IPS-20b (cell line): ENCODE measurements at regions not wholly inside any gene's neighbourhood (a gene's known extent, or its start where the extent isn't known, plus 50 kb on each side); places are given as distances from the start of the nearest gene placed in this dataset.

ENCODE experiments used
- H3K27ac ChIP-seq: one replicate; pipeline ENCODE4 v1.5.1; 2013; ENCODE audit warnings: low read length
- H3K27me3 ChIP-seq: 2 replicates; pipeline ENCODE4 v1.6.1; 2013; ENCODE audit warnings: mild to moderate bottlenecking, low read length, inconsistent platforms; ENCODE audit not compliant: insufficient read depth
- H3K36me3 ChIP-seq: 2 replicates; pipeline ENCODE4 v1.6.1; 2013; ENCODE audit warnings: low read depth, mild to moderate bottlenecking, inconsistent platforms, low read length, moderate library complexity; ENCODE audit not compliant: insufficient read depth
- H3K4me1 ChIP-seq: 2 replicates; pipeline ENCODE4 v1.6.1; 2013; ENCODE audit warnings: mild to moderate bottlenecking, control low read depth, inconsistent platforms, low read length, moderate library complexity; ENCODE audit not compliant: insufficient read depth
- H3K4me3 ChIP-seq: 2 replicates; pipeline ENCODE4 v1.5.1; 2013; ENCODE audit warnings: mild to moderate bottlenecking, low read length, inconsistent platforms
- H3K9ac ChIP-seq: 2 replicates; pipeline ENCODE4 v1.6.1; 2013; ENCODE audit warnings: low read depth, mild to moderate bottlenecking, inconsistent platforms, low read length, moderate library complexity
- H3K9me3 ChIP-seq: 2 replicates; pipeline ENCODE4 v1.6.1; 2013; ENCODE audit warnings: mild to moderate bottlenecking, low read depth, low read length, inconsistent platforms; ENCODE audit not compliant: insufficient read depth

- Histone ChIP-seq H3K4me1 (peaks cover 6% of the 10 kb centered on the region; the same call in 1 of the 2 replicates), H3K36me3 (no peaks in the 10 kb centered on the region), H3K27ac (no peak overlapping the region), H3K27me3 (no peaks in the 10 kb centered on the region), H3K4me3 (no peak overlapping the region), H3K9me3 (peaks cover 3% of the 10 kb centered on the region), H3K9ac (no peak overlapping the region)
Measured at GRCh38 chr16:17947637-17948036, 388.9 kb downstream of the NPIPA8 start.

- no peaks in the 10 kb centered on the region for H3K36me3 ChIP-seq
- no peak overlapping the region for H3K9ac ChIP-seq
Measured at GRCh38 chr16:17947165-17947564, 389.4 kb downstream of the NPIPA8 start.

GRCh38 chr16:17945080-17945601 lies 391.4 kb downstream of the NPIPA8 start:
- Histone ChIP-seq H3K36me3 (no peaks in the 10 kb centered on the region), H3K4me3 (no peak overlapping the region), H3K9ac (no peak overlapping the region), H3K27ac (no peak overlapping the region), H3K4me1 (peaks cover 6% of the 10 kb centered on the region; the same call in 1 of the 2 replicates), H3K9me3 (peaks cover 3% of the 10 kb centered on the region), H3K27me3 (no peaks in the 10 kb centered on the region)

More at GRCh38 chr16:17947165-17947564, 389.4 kb downstream of the NPIPA8 start:
- no peak overlapping the region for H3K27ac ChIP-seq
- peaks cover 3% of the 10 kb centered on the region for H3K9me3 ChIP-seq
- no peaks in the 10 kb centered on the region for H3K27me3 ChIP-seq
- H3K4me1 ChIP-seq, result peaks cover 6% of the 10 kb centered on the region; the same call in 1 of the 2 replicates
- H3K4me3 ChIP-seq, result no peak overlapping the region

- H3K27me3 ChIP-seq, result no peaks in the 10 kb centered on the region
- peaks cover 6% of the 10 kb centered on the region; the same call in 1 of the 2 replicates for H3K4me1 ChIP-seq
- H3K9ac ChIP-seq, result no peak overlapping the region
- H3K36me3 ChIP-seq, result no peaks in the 10 kb centered on the region
- H3K4me3 ChIP-seq, result no peak overlapping the region
- no peak overlapping the region for H3K27ac ChIP-seq
- peaks cover 3% of the 10 kb centered on the region for H3K9me3 ChIP-seq
Measured at GRCh38 chr16:17944345-17944744, 392.2 kb downstream of the NPIPA8 start.

- Histone ChIP-seq H3K4me3 (no peak overlapping the region), H3K27me3 (no peaks in the 10 kb centered on the region)
Measured at GRCh38 chr16:17942067-17942466, 394.5 kb downstream of the NPIPA8 start.

GRCh38 chr16:17940584-17941364 lies 395.8 kb downstream of the NPIPA8 start:
- H3K27me3 ChIP-seq, result no peaks in the 10 kb centered on the region
- peaks cover 3% of the 10 kb centered on the region for H3K9me3 ChIP-seq
- no peak overlapping the region for H3K4me3 ChIP-seq
- no peak overlapping the region for H3K27ac ChIP-seq
- no peaks in the 10 kb centered on the region for H3K36me3 ChIP-seq
- H3K4me1 ChIP-seq, result peaks cover 6% of the 10 kb centered on the region; the same call in 1 of the 2 replicates
- no peak overlapping the region for H3K9ac ChIP-seq

More at GRCh38 chr16:17942067-17942466, 394.5 kb downstream of the NPIPA8 start:
- Histone ChIP-seq H3K27ac (no peak overlapping the region), H3K36me3 (no peaks in the 10 kb centered on the region), H3K9me3 (peaks cover 3% of the 10 kb centered on the region), H3K4me1 (peaks cover 6% of the 10 kb centered on the region; the same call in 1 of the 2 replicates), H3K9ac (no peak overlapping the region)

GRCh38 chr16:17939723-17940122 lies 396.8 kb downstream of the NPIPA8 start:
- Histone ChIP-seq H3K36me3 (no peaks in the 10 kb centered on the region), H3K9ac (no peak overlapping the region), H3K27me3 (no peaks in the 10 kb centered on the region), H3K27ac (no peak overlapping the region), H3K4me3 (no peak overlapping the region), H3K4me1 (peaks cover 5% of the 10 kb centered on the region; the same call in 1 of the 2 replicates), H3K9me3 (peaks cover 3% of the 10 kb centered on the region)

- Histone ChIP-seq H3K27me3 (no peaks in the 10 kb centered on the region), H3K9ac (no peak overlapping the region), H3K9me3 (peaks cover 3% of the 10 kb centered on the region), H3K27ac (no peak overlapping the region), H3K4me3 (no peak overlapping the region), H3K4me1 (peaks cover under 1% of the 10 kb centered on the region; the same call in 1 of the 2 replicates), H3K36me3 (no peaks in the 10 kb centered on the region)
Measured at GRCh38 chr16:17939122-17939536, 397.4 kb downstream of the NPIPA8 start.

GRCh38 chr16:17938546-17938945 lies 398.0 kb downstream of the NPIPA8 start:
- Histone ChIP-seq H3K27me3 (no peaks in the 10 kb centered on the region), H3K9ac (no peak overlapping the region), H3K36me3 (no peaks in the 10 kb centered on the region), H3K27ac (no peak overlapping the region), H3K4me1 (no peaks in the 10 kb centered on the region; the same call in 1 of the 2 replicates), H3K4me3 (no peak overlapping the region), H3K9me3 (peaks cover 3% of the 10 kb centered on the region; the same call in 1 of the 2 replicates)

- H3K27ac ChIP-seq, result no peak overlapping the region
- H3K4me1 ChIP-seq, result no peaks in the 10 kb centered on the region; the same call in 1 of the 2 replicates
- no peak overlapping the region for H3K4me3 ChIP-seq
Measured at GRCh38 chr16:17936766-17937402, 399.7 kb downstream of the NPIPA8 start.

GRCh38 chr16:17930280-17930679 lies 406.3 kb downstream of the NPIPA8 start:
- Histone ChIP-seq H3K27me3 (no peaks in the 10 kb centered on the region), H3K9ac (no peak overlapping the region), H3K36me3 (no peaks in the 10 kb centered on the region), H3K9me3 (no peaks in the 10 kb centered on the region), H3K4me1 (peaks cover 13% of the 10 kb centered on the region; the same call in 1 of the 2 replicates), H3K4me3 (no peak overlapping the region), H3K27ac (no peak overlapping the region)

More at GRCh38 chr16:17936766-17937402, 399.7 kb downstream of the NPIPA8 start:
- Histone ChIP-seq H3K27me3 (no peaks in the 10 kb centered on the region), H3K9ac (no peak overlapping the region), H3K9me3 (no peaks in the 10 kb centered on the region), H3K36me3 (no peaks in the 10 kb centered on the region)
